MG63 (cell line): ENCODE measurements at regions not wholly inside any gene's neighbourhood (a gene's known extent, or its start where the extent isn't known, plus 50 kb on each side); places are given as distances from the start of the nearest gene placed in this dataset.

Source experiments
- DNase-seq: peaks from one replicate; pipeline ENCODE4 v3.0.0-alpha.2; 2020
- H3K27me3 ChIP-seq: fragments of 250-450 bp; sonication (Bioruptor Pico); 2 replicates; pipeline ENCODE4 v1.5.1; 2020; ENCODE audit warnings: mild to moderate bottlenecking, moderate library complexity
- H3K36me3 ChIP-seq: fragments of 250-450 bp; sonication (Bioruptor Pico); 2 replicates; pipeline ENCODE4 v1.5.1; 2020; ENCODE audit warnings: mild to moderate bottlenecking, moderate library complexity
- H3K4me3 ChIP-seq: fragments of 250-450 bp; sonication (Bioruptor Pico); 2 replicates; pipeline ENCODE4 v1.5.1; 2020; ENCODE audit warnings: mild to moderate bottlenecking, moderate library complexity
- H3K9me3 ChIP-seq: fragments of 250-450 bp; sonication (Bioruptor Pico); 2 replicates; pipeline ENCODE4 v1.5.1; 2020; ENCODE audit warnings: mild to moderate bottlenecking, moderate library complexity

GRCh38 chr12:20119596-20120402 lies 248.5 kb upstream of the PDE3A start:
- no peak for DNase-seq
- H3K36me3 ChIP-seq, result no peaks in the 10 kb centered on the region
- H3K9me3 ChIP-seq, result no peaks in the 10 kb centered on the region
- H3K27me3 ChIP-seq, result no peaks in the 10 kb centered on the region
- no peak overlapping the region for H3K4me3 ChIP-seq

- Histone ChIP-seq H3K36me3 (no peaks in the 10 kb centered on the region), H3K27me3 (no peaks in the 10 kb centered on the region), H3K4me3 (no peak overlapping the region), H3K9me3 (no peaks in the 10 kb centered on the region)
- no peak for DNase-seq
Measured at GRCh38 chr12:20120403-20120725, 248.0 kb upstream of the PDE3A start.

GRCh38 chr12:20122274-20122673 lies 246.1 kb upstream of the PDE3A start:
- DNase-seq, result no peak
- Histone ChIP-seq H3K27me3 (no peaks in the 10 kb centered on the region), H3K4me3 (no peak overlapping the region), H3K36me3 (no peaks in the 10 kb centered on the region), H3K9me3 (no peaks in the 10 kb centered on the region)

GRCh38 chr12:20123465-20123864 lies 244.9 kb upstream of the PDE3A start:
- no peaks in the 10 kb centered on the region for H3K9me3 ChIP-seq
- no peak overlapping the region for H3K4me3 ChIP-seq
- no peaks in the 10 kb centered on the region for H3K36me3 ChIP-seq
- DNase-seq, result no peak
- H3K27me3 ChIP-seq, result no peaks in the 10 kb centered on the region

- DNase-seq, result peak; percentile 56
- Histone ChIP-seq H3K36me3 (no peaks in the 10 kb centered on the region), H3K4me3 (no peak overlapping the region), H3K9me3 (no peaks in the 10 kb centered on the region), H3K27me3 (no peaks in the 10 kb centered on the region)
Measured at GRCh38 chr12:20125276-20125798, 243.0 kb upstream of the PDE3A start.

- DNase-seq, result no peak
Measured at GRCh38 chr12:20126601-20127000, 241.7 kb upstream of the PDE3A start.

GRCh38 chr12:20127413-20127812 lies 240.9 kb upstream of the PDE3A start:
- no peak overlapping the region for H3K4me3 ChIP-seq
- no peaks in the 10 kb centered on the region for H3K36me3 ChIP-seq
- no peaks in the 10 kb centered on the region for H3K9me3 ChIP-seq
- no peak for DNase-seq
- no peaks in the 10 kb centered on the region for H3K27me3 ChIP-seq

More at GRCh38 chr12:20126601-20127000, 241.7 kb upstream of the PDE3A start:
- Histone ChIP-seq H3K9me3 (no peaks in the 10 kb centered on the region), H3K36me3 (no peaks in the 10 kb centered on the region), H3K27me3 (no peaks in the 10 kb centered on the region), H3K4me3 (no peak overlapping the region)

- no peaks in the 10 kb centered on the region for H3K9me3 ChIP-seq
- H3K4me3 ChIP-seq, result no peak overlapping the region
- H3K36me3 ChIP-seq, result no peaks in the 10 kb centered on the region
- no peaks in the 10 kb centered on the region for H3K27me3 ChIP-seq
- no peak for DNase-seq
Measured at GRCh38 chr12:20128928-20129327, 239.4 kb upstream of the PDE3A start.

GRCh38 chr12:20132818-20133217 lies 235.5 kb upstream of the PDE3A start:
- Histone ChIP-seq H3K36me3 (no peaks in the 10 kb centered on the region), H3K4me3 (no peak overlapping the region), H3K27me3 (no peaks in the 10 kb centered on the region), H3K9me3 (no peaks in the 10 kb centered on the region)
- no peak for DNase-seq

- no peak for DNase-seq
- H3K4me3 ChIP-seq, result no peak overlapping the region
- no peaks in the 10 kb centered on the region for H3K9me3 ChIP-seq
- H3K36me3 ChIP-seq, result no peaks in the 10 kb centered on the region
- no peaks in the 10 kb centered on the region for H3K27me3 ChIP-seq
Measured at GRCh38 chr12:20134652-20135051, 233.7 kb upstream of the PDE3A start.

GRCh38 chr12:20140751-20141150 lies 227.6 kb upstream of the PDE3A start:
- no peaks in the 10 kb centered on the region for H3K27me3 ChIP-seq
- no peak overlapping the region for H3K4me3 ChIP-seq
- H3K36me3 ChIP-seq, result no peaks in the 10 kb centered on the region
- H3K9me3 ChIP-seq, result no peaks in the 10 kb centered on the region
- no peak for DNase-seq

GRCh38 chr12:20142316-20142715 lies 226.0 kb upstream of the PDE3A start:
- H3K36me3 ChIP-seq, result no peaks in the 10 kb centered on the region
- no peaks in the 10 kb centered on the region for H3K27me3 ChIP-seq
- H3K9me3 ChIP-seq, result no peaks in the 10 kb centered on the region
- no peak for DNase-seq
- no peak overlapping the region for H3K4me3 ChIP-seq

- H3K4me3 ChIP-seq, result no peak overlapping the region
- H3K9me3 ChIP-seq, result no peaks in the 10 kb centered on the region
- H3K27me3 ChIP-seq, result no peaks in the 10 kb centered on the region
- no peak for DNase-seq
- H3K36me3 ChIP-seq, result no peaks in the 10 kb centered on the region
Measured at GRCh38 chr12:20142956-20143355, 225.4 kb upstream of the PDE3A start.

GRCh38 chr12:20144341-20144740 lies 224.0 kb upstream of the PDE3A start:
- Histone ChIP-seq H3K36me3 (no peaks in the 10 kb centered on the region), H3K27me3 (no peaks in the 10 kb centered on the region), H3K9me3 (no peaks in the 10 kb centered on the region), H3K4me3 (no peak overlapping the region)
- no peak for DNase-seq

- H3K27me3 ChIP-seq, result no peaks in the 10 kb centered on the region
- H3K9me3 ChIP-seq, result no peaks in the 10 kb centered on the region
- H3K36me3 ChIP-seq, result no peaks in the 10 kb centered on the region
- DNase-seq, result no peak
- H3K4me3 ChIP-seq, result no peak overlapping the region
Measured at GRCh38 chr12:20148241-20148640, 220.1 kb upstream of the PDE3A start.

GRCh38 chr12:20150835-20151422 lies 217.4 kb upstream of the PDE3A start:
- no peak for DNase-seq
- no peaks in the 10 kb centered on the region for H3K36me3 ChIP-seq
- no peaks in the 10 kb centered on the region for H3K27me3 ChIP-seq
- H3K9me3 ChIP-seq, result no peaks in the 10 kb centered on the region
- H3K4me3 ChIP-seq, result no peak overlapping the region

GRCh38 chr12:20154052-20154451 lies 214.3 kb upstream of the PDE3A start:
- Histone ChIP-seq H3K9me3 (no peaks in the 10 kb centered on the region), H3K4me3 (no peak overlapping the region), H3K27me3 (no peaks in the 10 kb centered on the region), H3K36me3 (no peaks in the 10 kb centered on the region)
- DNase-seq, result peak; percentile 11

GRCh38 chr12:20155374-20155773 lies 213.0 kb upstream of the PDE3A start:
- Histone ChIP-seq H3K4me3 (no peak overlapping the region), H3K9me3 (no peaks in the 10 kb centered on the region), H3K27me3 (no peaks in the 10 kb centered on the region), H3K36me3 (no peaks in the 10 kb centered on the region)
- no peak for DNase-seq
